ENCODE measurements at regions not wholly inside any gene's neighbourhood (a gene's known extent, or its start where the extent isn't known, plus 50 kb on each side); places are given as distances from the start of the nearest gene placed in this dataset.

- TF ChIP-seq POLR2A (IDR thresholded peaks at IDR 0.05; ENCODE audit: low read depth, low read length) (no peak), CTCF (conservative IDR thresholded peaks at IDR 0.05; ENCODE audit: low read depth, low read length) (no peak)
Measured at GRCh38 chr18:55696811-55697210, 108.8 kb upstream of the TCF4 start.

All from IMR-90 (cell line).